ENCODE measurements at regions not wholly inside any gene's neighbourhood (a gene's known extent, or its start where the extent isn't known, plus 50 kb on each side); places are given as distances from the start of the nearest gene placed in this dataset.

DNA sequence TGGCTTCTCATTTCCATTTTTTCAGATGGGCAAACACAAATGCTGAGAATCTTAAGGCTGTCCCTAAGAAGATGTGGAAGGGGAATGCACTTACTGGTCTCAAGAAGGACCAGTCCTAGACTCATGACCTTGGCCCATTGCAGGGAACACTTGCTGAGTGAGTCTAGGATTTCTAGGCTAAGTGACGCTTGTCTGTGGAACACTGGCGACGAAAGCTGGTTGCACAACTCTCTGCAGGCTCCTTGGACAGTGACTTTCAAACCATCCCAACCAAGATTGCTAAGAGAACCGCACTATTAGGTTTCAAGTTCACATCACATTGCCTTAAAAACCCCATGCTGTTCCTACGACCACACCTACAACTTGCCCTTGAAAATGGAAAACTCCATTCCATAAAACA lies 174.1 kb downstream of the AXIN2 start:
- H3K4me1 ChIP-seq (ENCODE audit: control insufficient read depth in 1 of 2, extremely low read depth in 1 of 2, insufficient read depth in 2 of 2, low read length in 2 of 2): no peaks in the 10 kb centered on the region
- WGBS (ENCODE audit: insufficient coverage): 89% methylated on average over 3 of the region's 5 CpGs
- no peak overlapping the region for H3K4me3 Mint-ChIP-seq
- no peak overlapping the region for H3K27ac ChIP-seq (ENCODE audit: low read length)
- no peak for ATAC-seq (replicated peaks in 1 of 4)
- H3K27ac Mint-ChIP-seq: no peak overlapping the region
- DNase-seq: no peak
- peaks cover 0 to 1% of the 10 kb centered on the region in 2 donors for H3K27me3 Mint-ChIP-seq
- POLR2A ChIA-PET: no interaction called here
- no peaks in the 10 kb centered on the region for H3K9me3 ChIP-seq
- H3K36me3 Mint-ChIP-seq: no peaks in the 10 kb centered on the region
- no peak overlapping the region for H3K4me3 ChIP-seq (ENCODE audit: control insufficient read depth in 1 of 2, extremely low read depth in 1 of 2, low read length in 1 of 2)
- no peaks in the 10 kb centered on the region for H3K27me3 ChIP-seq (replicated peaks in 1 of 2; ENCODE audit: control insufficient read depth in 2 of 2, extremely low read depth in 1 of 2, insufficient read depth in 2 of 2, low read length in 1 of 2)
- no peaks in the 10 kb centered on the region for H3K36me3 ChIP-seq (ENCODE audit: control insufficient read depth in 2 of 2, extremely low read depth in 1 of 2, insufficient read depth in 1 of 2, low read length in 1 of 2)
- H3K4me1 Mint-ChIP-seq: peaks cover 0 to 8% (median 0%) of the 10 kb centered on the region in 3 donors
- H3K9me3 Mint-ChIP-seq: peaks cover 0 to 5% (median 0%) of the 10 kb centered on the region in 3 donors
- CTCF ChIA-PET: no interaction called here

GRCh38 chr17:65385726-65386125 lies 175.7 kb downstream of the AXIN2 start:
- Histone ChIP-seq H3K4me1 (ENCODE audit: control insufficient read depth in 1 of 2, extremely low read depth in 1 of 2, insufficient read depth in 2 of 2, low read length in 2 of 2) (no peaks in the 10 kb centered on the region), H3K4me3 (ENCODE audit: control insufficient read depth in 1 of 2, extremely low read depth in 1 of 2, low read length in 1 of 2) (no peak overlapping the region), H3K27ac (ENCODE audit: low read length) (no peak overlapping the region), H3K9me3 (no peaks in the 10 kb centered on the region), H3K27me3 (replicated peaks in 1 of 2; ENCODE audit: control insufficient read depth in 2 of 2, extremely low read depth in 1 of 2, insufficient read depth in 2 of 2, low read length in 1 of 2) (no peaks in the 10 kb centered on the region), H3K36me3 (ENCODE audit: control insufficient read depth in 2 of 2, extremely low read depth in 1 of 2, insufficient read depth in 1 of 2, low read length in 1 of 2) (no peaks in the 10 kb centered on the region)
- H3K27me3 Mint-ChIP-seq: peaks cover 0 to 1% of the 10 kb centered on the region in 2 donors
- H3K27ac Mint-ChIP-seq: no peak overlapping the region
- ChIA-PET POLR2A (no interaction called here), CTCF (no interaction called here)
- 97% methylated on average over 10 of the region's 15 CpGs for WGBS (ENCODE audit: insufficient coverage)
- no peak for ATAC-seq (replicated peaks in 1 of 4)
- H3K4me1 Mint-ChIP-seq: no peaks in the 10 kb centered on the region
- H3K36me3 Mint-ChIP-seq: no peaks in the 10 kb centered on the region
- no peak for DNase-seq
- peaks cover 0 to 1% (median 1%) of the 10 kb centered on the region in 3 donors for H3K9me3 Mint-ChIP-seq
- no peak overlapping the region for H3K4me3 Mint-ChIP-seq

DNA sequence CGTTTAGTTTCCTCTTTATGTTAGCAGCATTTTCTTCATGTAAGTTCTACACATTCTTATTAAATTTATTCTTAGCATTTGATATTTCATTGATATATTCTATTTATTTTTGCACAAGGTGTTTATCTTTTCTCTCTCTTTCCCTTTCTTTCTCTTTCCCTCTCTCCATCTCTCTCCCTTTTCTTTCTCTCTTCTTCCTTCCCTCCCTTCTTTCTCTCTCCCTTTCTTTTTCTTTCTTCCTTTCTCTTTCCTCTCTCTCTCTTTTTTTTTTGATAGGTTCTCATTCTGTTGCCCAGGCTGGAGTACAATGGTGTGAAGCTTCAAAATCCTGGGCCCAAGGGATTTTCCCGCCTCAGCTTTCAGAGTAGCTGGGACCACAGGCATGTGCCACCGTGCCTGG lies 176.4 kb downstream of the AXIN2 start:
- H3K27me3 Mint-ChIP-seq: peaks cover 0 to 1% of the 10 kb centered on the region in 2 donors
- Histone ChIP-seq H3K9me3 (no peaks in the 10 kb centered on the region), H3K36me3 (ENCODE audit: control insufficient read depth in 2 of 2, extremely low read depth in 1 of 2, insufficient read depth in 1 of 2, low read length in 1 of 2) (no peaks in the 10 kb centered on the region), H3K4me3 (ENCODE audit: control insufficient read depth in 1 of 2, extremely low read depth in 1 of 2, low read length in 1 of 2) (no peak overlapping the region), H3K27me3 (replicated peaks in 1 of 2; ENCODE audit: control insufficient read depth in 2 of 2, extremely low read depth in 1 of 2, insufficient read depth in 2 of 2, low read length in 1 of 2) (no peaks in the 10 kb centered on the region), H3K4me1 (ENCODE audit: control insufficient read depth in 1 of 2, extremely low read depth in 1 of 2, insufficient read depth in 2 of 2, low read length in 2 of 2) (no peaks in the 10 kb centered on the region), H3K27ac (ENCODE audit: low read length) (no peak overlapping the region)
- POLR2A ChIA-PET: no interaction called here
- H3K4me3 Mint-ChIP-seq: no peak overlapping the region
- 94% methylated on average over 2 of the region's 3 CpGs for WGBS (ENCODE audit: insufficient coverage)
- no peak overlapping the region for H3K27ac Mint-ChIP-seq
- DNase-seq: no peak
- H3K9me3 Mint-ChIP-seq: peaks cover 0 to 6% (median 4%) of the 10 kb centered on the region in 3 donors
- no peak for ATAC-seq (replicated peaks in 1 of 4)
- H3K36me3 Mint-ChIP-seq: no peaks in the 10 kb centered on the region
- H3K4me1 Mint-ChIP-seq: no peaks in the 10 kb centered on the region
- CTCF ChIA-PET: no interaction called here

- H3K4me3 ChIP-seq (ENCODE audit: control insufficient read depth in 1 of 2, extremely low read depth in 1 of 2, low read length in 1 of 2): no peak overlapping the region
- CTCF ChIA-PET: interaction anchor here in 1 of 2 donors (0.5 kb wide), 1 partner anchor 73 kb away, joined by 3 read pairs; no protein-coding TSS in a partner anchor
- no peak overlapping the region for H3K4me3 Mint-ChIP-seq
- H3K9me3 Mint-ChIP-seq: peaks cover 0 to 6% (median 4%) of the 10 kb centered on the region in 3 donors
- no peaks in the 10 kb centered on the region for H3K36me3 ChIP-seq (ENCODE audit: control insufficient read depth in 2 of 2, extremely low read depth in 1 of 2, insufficient read depth in 1 of 2, low read length in 1 of 2)
- 61% methylated on average over 2 of the region's 3 CpGs for whole genome bisulfite sequencing (ENCODE audit: insufficient coverage)
- H3K27ac ChIP-seq (ENCODE audit: low read length): no peak overlapping the region
- no peaks in the 10 kb centered on the region for H3K36me3 Mint-ChIP-seq
- no peaks in the 10 kb centered on the region for H3K4me1 Mint-ChIP-seq
- no peaks in the 10 kb centered on the region for H3K9me3 ChIP-seq
- H3K27me3 ChIP-seq (replicated peaks in 1 of 2; ENCODE audit: control insufficient read depth in 2 of 2, extremely low read depth in 1 of 2, insufficient read depth in 2 of 2, low read length in 1 of 2): no peaks in the 10 kb centered on the region
- no peaks in the 10 kb centered on the region for H3K4me1 ChIP-seq (ENCODE audit: control insufficient read depth in 1 of 2, extremely low read depth in 1 of 2, insufficient read depth in 2 of 2, low read length in 2 of 2)
- H3K27me3 Mint-ChIP-seq: no peaks in the 10 kb centered on the region
- DNase-seq (no peak), ATAC-seq (replicated peaks in 1 of 4) (no peak)
- POLR2A ChIA-PET: no interaction called here
- no peak overlapping the region for H3K27ac Mint-ChIP-seq
These were observed 180.3 kb downstream of the AXIN2 start for GRCh38 chr17:65381152-65381551.

- DNase-seq (no peak), ATAC-seq (replicated peaks in 1 of 4) (no peak)
- Mint-ChIP-seq H3K4me3 (no peak overlapping the region), H3K27ac (no peak overlapping the region), H3K36me3 (no peaks in the 10 kb centered on the region), H3K27me3 (peaks cover 4 to 18% of the 10 kb centered on the region in 2 donors), H3K9me3 (no peaks in the 10 kb centered on the region), H3K4me1 (peaks cover 0 to 6% (median 3%) of the 10 kb centered on the region in 3 donors)
- Histone ChIP-seq H3K4me3 (ENCODE audit: control insufficient read depth in 1 of 2, extremely low read depth in 1 of 2, low read length in 1 of 2) (no peak overlapping the region), H3K27me3 (replicated peaks in 1 of 2; ENCODE audit: control insufficient read depth in 2 of 2, extremely low read depth in 1 of 2, insufficient read depth in 2 of 2, low read length in 1 of 2) (peaks cover 0 to 17% of the 10 kb centered on the region in 2 experiments), H3K36me3 (ENCODE audit: control insufficient read depth in 2 of 2, extremely low read depth in 1 of 2, insufficient read depth in 1 of 2, low read length in 1 of 2) (no peaks in the 10 kb centered on the region), H3K4me1 (ENCODE audit: control insufficient read depth in 1 of 2, extremely low read depth in 1 of 2, insufficient read depth in 2 of 2, low read length in 2 of 2) (peaks cover 0 to 9% of the 10 kb centered on the region in 2 experiments), H3K27ac (ENCODE audit: low read length) (no peak overlapping the region), H3K9me3 (no peaks in the 10 kb centered on the region)
- ChIA-PET CTCF (no interaction called here), POLR2A (no interaction called here)
- WGBS (ENCODE audit: insufficient coverage): 78% methylated on average over 2 of the region's 3 CpGs
These were observed 186.5 kb downstream of the AXIN2 start for GRCh38 chr17:65374966-65375365.

GRCh38 chr17:65371702-65372101 lies 189.7 kb downstream of the AXIN2 start:
- Mint-ChIP-seq H3K9me3 (no peaks in the 10 kb centered on the region), H3K27me3 (peaks cover 4 to 18% of the 10 kb centered on the region in 2 donors), H3K27ac (no peak overlapping the region), H3K36me3 (no peaks in the 10 kb centered on the region), H3K4me3 (no peak overlapping the region), H3K4me1 (peaks cover 0 to 6% (median 3%) of the 10 kb centered on the region in 3 donors)
- no peak for ATAC-seq (replicated peaks in 1 of 4)
- 67% methylated on average over 1 of the region's 2 CpGs for WGBS (ENCODE audit: insufficient coverage)
- no peak overlapping the region for H3K4me3 ChIP-seq (ENCODE audit: control insufficient read depth in 1 of 2, extremely low read depth in 1 of 2, low read length in 1 of 2)
- H3K27me3 ChIP-seq (replicated peaks in 1 of 2; ENCODE audit: control insufficient read depth in 2 of 2, extremely low read depth in 1 of 2, insufficient read depth in 2 of 2, low read length in 1 of 2): peaks cover 0 to 17% of the 10 kb centered on the region in 2 experiments
- H3K27ac ChIP-seq (ENCODE audit: low read length): no peak overlapping the region
- H3K36me3 ChIP-seq (ENCODE audit: control insufficient read depth in 2 of 2, extremely low read depth in 1 of 2, insufficient read depth in 1 of 2, low read length in 1 of 2): no peaks in the 10 kb centered on the region
- no peaks in the 10 kb centered on the region for H3K9me3 ChIP-seq
- H3K4me1 ChIP-seq (ENCODE audit: control insufficient read depth in 1 of 2, extremely low read depth in 1 of 2, insufficient read depth in 2 of 2, low read length in 2 of 2): peaks cover 0 to 9% of the 10 kb centered on the region in 2 experiments
- ChIA-PET CTCF (no interaction called here), POLR2A (no interaction called here)
- DNase-seq: no peak

- Mint-ChIP-seq H3K9me3 (no peaks in the 10 kb centered on the region), H3K4me1 (peaks cover 0 to 6% (median 5%) of the 10 kb centered on the region in 3 donors), H3K4me3 (no peak overlapping the region), H3K36me3 (no peaks in the 10 kb centered on the region), H3K27ac (no peak overlapping the region), H3K27me3 (peaks cover 4 to 18% of the 10 kb centered on the region in 2 donors)
- Histone ChIP-seq H3K27me3 (replicated peaks in 1 of 2; ENCODE audit: control insufficient read depth in 2 of 2, extremely low read depth in 1 of 2, insufficient read depth in 2 of 2, low read length in 1 of 2) (peaks cover 0 to 17% of the 10 kb centered on the region in 2 experiments), H3K4me1 (ENCODE audit: control insufficient read depth in 1 of 2, extremely low read depth in 1 of 2, insufficient read depth in 2 of 2, low read length in 2 of 2) (peaks cover 0 to 9% of the 10 kb centered on the region in 2 experiments), H3K27ac (ENCODE audit: low read length) (no peak overlapping the region), H3K9me3 (no peaks in the 10 kb centered on the region), H3K36me3 (ENCODE audit: control insufficient read depth in 2 of 2, extremely low read depth in 1 of 2, insufficient read depth in 1 of 2, low read length in 1 of 2) (no peaks in the 10 kb centered on the region), H3K4me3 (ENCODE audit: control insufficient read depth in 1 of 2, extremely low read depth in 1 of 2, low read length in 1 of 2) (no peak overlapping the region)
- WGBS (ENCODE audit: insufficient coverage): 40% methylated on average over 10 of the region's 15 CpGs
- ChIA-PET CTCF (no interaction called here), POLR2A (no interaction called here)
- DNase-seq: peak in 5 of 35 experiments; percentile 3 to 22 (median 8)
- peak; percentile 43 to 67 (median 53) for ATAC-seq (replicated peaks in 1 of 4)
These were observed 190.7 kb downstream of the AXIN2 start for GRCh38 chr17:65370669-65371131.
